ENCODE measurements at regions not wholly inside any gene's neighbourhood (a gene's known extent, or its start where the extent isn't known, plus 50 kb on each side); places are given as distances from the start of the nearest gene placed in this dataset.

GRCh38 chr18:60662491-60662890 is 289.9 kb upstream of the MC4R start (continued):
- TF ChIP-seq PATZ1 (CRISPR knock-in tag; IDR thresholded peaks at IDR 0.05; ENCODE audit: borderline replicate concordance) (no peak), PPARA (CRISPR knock-in tag; IDR thresholded peaks at IDR 0.05; ENCODE audit: borderline replicate concordance) (no peak), ESRRG (CRISPR knock-in tag; IDR thresholded peaks at IDR 0.05) (no peak), TCF4 (CRISPR knock-in tag; IDR thresholded peaks at IDR 0.05; ENCODE audit: borderline replicate concordance) (no peak)

GRCh38 chr18:60663060-60663989 is 290.8 kb upstream of the MC4R start:
- TF ChIP-seq POU6F1 (CRISPR knock-in tag; IDR thresholded peaks at IDR 0.05; ENCODE audit: borderline replicate concordance, low read depth): no peak
- TF ChIP-seq RARB (CRISPR knock-in tag; IDR thresholded peaks at IDR 0.05): no peak
- no peak for TF ChIP-seq CSRNP3 (CRISPR knock-in tag; IDR thresholded peaks at IDR 0.05)
- no peak for TF ChIP-seq TSHZ2 (CRISPR knock-in tag; IDR thresholded peaks at IDR 0.05)
- TF ChIP-seq ESRRG (CRISPR knock-in tag; IDR thresholded peaks at IDR 0.05): no peak
- ATAC-seq: no peak

- no peak for TF ChIP-seq GLIS3 (CRISPR knock-in tag; IDR thresholded peaks at IDR 0.05)
- no peak for TF ChIP-seq ZC3H10 (CRISPR knock-in tag; IDR thresholded peaks at IDR 0.05)
- no peak for TF ChIP-seq POU6F1 (CRISPR knock-in tag; IDR thresholded peaks at IDR 0.05; ENCODE audit: borderline replicate concordance, low read depth)
- no peak for TF ChIP-seq PATZ1 (CRISPR knock-in tag; IDR thresholded peaks at IDR 0.05; ENCODE audit: borderline replicate concordance)
- ATAC-seq: no peak
Observed at GRCh38 chr18:60664736-60665135, 292.2 kb upstream of the MC4R start.

- ATAC-seq: no peak
- TF ChIP-seq OSR1 (CRISPR knock-in tag; IDR thresholded peaks at IDR 0.05): no peak
- TF ChIP-seq ZNF8 (CRISPR knock-in tag; IDR thresholded peaks at IDR 0.05): no peak
- no peak for TF ChIP-seq ZNF70 (CRISPR knock-in tag; IDR thresholded peaks at IDR 0.05)
- no peak for TF ChIP-seq RARB (CRISPR knock-in tag; IDR thresholded peaks at IDR 0.05)
- no peak for TF ChIP-seq PATZ1 (CRISPR knock-in tag; IDR thresholded peaks at IDR 0.05; ENCODE audit: borderline replicate concordance)
- TF ChIP-seq CREB5 (CRISPR knock-in tag; IDR thresholded peaks at IDR 0.05; ENCODE audit: low read depth): no peak
- TF ChIP-seq CSDC2 (CRISPR knock-in tag; IDR thresholded peaks at IDR 0.05): no peak
- TF ChIP-seq POU6F1 (CRISPR knock-in tag; IDR thresholded peaks at IDR 0.05; ENCODE audit: borderline replicate concordance, low read depth): no peak
- no peak for TF ChIP-seq ZFP30 (CRISPR knock-in tag; IDR thresholded peaks at IDR 0.05)
- TF ChIP-seq TCF4 (CRISPR knock-in tag; IDR thresholded peaks at IDR 0.05; ENCODE audit: borderline replicate concordance): no peak
- no peak for TF ChIP-seq GLIS3 (CRISPR knock-in tag; IDR thresholded peaks at IDR 0.05)
Observed at GRCh38 chr18:60667016-60667415, 294.4 kb upstream of the MC4R start.

Measured in SK-N-SH treated with all-trans-retinoic acid at 6 μM for 48 hours (cell line).